ENCODE measurements at regions not wholly inside any gene's neighbourhood (a gene's known extent, or its start where the extent isn't known, plus 50 kb on each side); places are given as distances from the start of the nearest gene placed in this dataset.
"Not testable (repeated sequence)": the region's sequence is repeated elsewhere in the genome, so short reads cannot be mapped to it uniquely, and the experiment has no call there.

DNA sequence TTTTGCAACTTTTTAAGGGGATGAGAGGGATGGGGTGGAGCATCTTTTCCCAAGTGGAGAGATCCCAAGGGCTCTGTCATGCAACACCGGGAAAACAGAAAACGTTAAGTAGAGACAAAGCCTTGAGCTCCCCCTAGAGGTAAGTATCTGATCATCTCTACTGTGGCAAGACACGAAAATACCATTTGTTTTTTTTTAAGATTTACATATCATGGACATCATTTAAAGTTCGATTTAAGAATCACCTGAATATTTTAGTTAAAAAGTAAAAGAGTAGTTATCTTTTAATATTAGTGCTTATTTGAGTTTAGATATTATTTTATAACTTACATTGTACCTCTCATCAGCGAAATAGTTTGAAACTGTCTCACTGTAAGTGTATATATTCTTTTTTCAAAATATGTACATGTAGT lies 200.4 kb downstream of the LRRC70 start:
- DNase-seq (ENCODE audit: low spot score) = peak; percentile 63

DNA sequence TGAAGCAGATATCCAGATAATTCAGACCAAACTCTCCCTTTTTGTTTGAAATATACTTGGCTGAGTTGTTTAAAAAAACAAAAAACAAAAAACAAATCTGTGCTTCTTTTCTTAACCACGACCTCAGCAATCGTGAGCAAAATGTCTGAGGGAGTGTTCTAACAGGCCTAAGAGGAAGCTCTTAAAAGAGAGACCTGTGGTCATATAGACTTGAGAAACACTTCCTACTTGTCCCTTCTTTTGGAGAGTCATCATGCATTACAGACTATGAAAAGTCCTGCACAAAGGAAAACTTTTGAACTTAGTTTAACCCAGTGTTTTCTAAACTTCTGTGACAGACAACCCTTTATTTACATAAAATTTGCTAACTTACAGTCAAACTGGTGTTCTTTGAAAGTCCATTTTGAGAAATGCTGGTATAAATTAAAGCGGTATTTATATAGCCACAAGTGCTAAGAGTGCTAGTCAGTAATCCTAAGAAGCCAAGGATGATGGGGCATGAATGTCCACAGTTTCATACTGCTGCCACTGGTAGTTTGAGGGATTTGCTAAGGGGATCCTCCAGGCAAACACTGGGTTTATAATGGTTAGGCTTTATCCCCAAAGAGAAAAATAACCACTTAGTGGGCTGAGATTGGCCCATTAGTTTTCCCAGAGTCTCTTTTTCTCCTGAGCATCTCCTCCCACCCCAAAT lies 199.8 kb downstream of the LRRC70 start:
- DNase-seq (ENCODE audit: low spot score) = no peak

DNA sequence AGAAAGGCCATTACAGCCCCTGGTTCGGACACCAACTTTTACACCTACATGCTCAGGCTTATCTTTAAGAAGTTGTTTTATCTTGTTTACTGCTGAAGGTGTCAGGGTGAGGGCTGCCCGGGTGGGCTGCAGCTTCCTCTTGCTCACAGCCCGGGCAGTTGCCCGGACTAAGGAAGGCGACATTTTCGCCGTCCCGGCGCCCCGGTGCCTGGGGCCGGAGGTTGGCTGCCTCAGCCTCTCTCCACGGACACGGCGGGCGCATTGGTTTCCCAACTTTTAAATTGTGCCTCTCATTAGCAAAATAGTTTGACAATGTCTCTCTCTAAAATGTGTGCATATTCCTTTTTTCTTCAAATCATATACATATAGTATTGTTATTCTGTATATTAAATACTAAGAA lies 198.5 kb downstream of the LRRC70 start:
- not testable (repeated sequence) for DNase-seq (ENCODE audit: low spot score)

GRCh38 chr5:62776592-62776991 lies 198.0 kb downstream of the LRRC70 start:
- not testable (repeated sequence) for DNase-seq (ENCODE audit: low spot score)

GRCh38 chr5:62773460-62773859 lies 194.8 kb downstream of the LRRC70 start:
- DNase-seq (ENCODE audit: low spot score) = no peak

GRCh38 chr5:62771341-62771740 lies 192.7 kb downstream of the LRRC70 start:
- no peak for DNase-seq (ENCODE audit: low spot score)

DNA sequence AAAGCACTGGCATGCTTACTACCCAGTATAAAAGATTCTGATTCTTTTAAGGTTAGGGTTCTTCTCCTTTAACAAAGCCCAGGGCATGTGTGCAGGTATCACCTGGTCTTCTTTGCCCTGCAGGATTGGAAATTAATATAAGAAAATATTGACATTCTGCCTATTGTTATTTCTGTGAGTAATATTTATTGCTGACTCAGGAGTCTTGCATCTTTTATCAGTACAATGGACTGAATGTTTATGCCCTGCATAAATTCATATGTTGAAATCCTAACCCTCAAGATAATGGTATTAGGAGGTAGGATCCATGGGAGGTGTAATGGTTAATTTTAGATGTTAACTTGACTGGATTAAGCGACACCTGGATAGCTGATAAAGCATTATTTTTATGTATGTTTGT lies 189.0 kb downstream of the LRRC70 start:
- no peak for DNase-seq (ENCODE audit: low spot score)

DNA sequence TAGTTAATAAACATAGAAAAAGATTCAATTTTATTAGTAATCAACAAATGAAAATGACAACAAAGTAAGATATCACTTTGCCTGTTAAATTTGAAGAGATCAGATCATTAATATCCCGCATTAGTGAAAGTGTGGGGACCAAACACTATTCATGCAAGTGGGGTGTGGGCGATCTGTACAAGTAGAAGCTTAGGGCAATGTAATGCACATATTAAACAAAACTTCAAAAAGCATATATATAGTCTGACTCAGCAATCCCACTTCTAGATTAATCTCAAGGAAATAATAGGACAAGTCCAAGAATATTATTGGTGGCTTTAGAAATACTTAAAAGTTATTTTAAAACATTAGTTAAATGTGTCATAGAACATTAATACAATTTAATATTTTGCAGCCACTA lies 188.5 kb downstream of the LRRC70 start:
- DNase-seq (ENCODE audit: low spot score) = no peak

GRCh38 chr5:62762503-62762902 lies 183.9 kb downstream of the LRRC70 start:
- DNase-seq (ENCODE audit: low spot score) = no peak

GRCh38 chr5:62757686-62758085 lies 179.1 kb downstream of the LRRC70 start:
- not testable (repeated sequence) for DNase-seq (ENCODE audit: low spot score)

DNA sequence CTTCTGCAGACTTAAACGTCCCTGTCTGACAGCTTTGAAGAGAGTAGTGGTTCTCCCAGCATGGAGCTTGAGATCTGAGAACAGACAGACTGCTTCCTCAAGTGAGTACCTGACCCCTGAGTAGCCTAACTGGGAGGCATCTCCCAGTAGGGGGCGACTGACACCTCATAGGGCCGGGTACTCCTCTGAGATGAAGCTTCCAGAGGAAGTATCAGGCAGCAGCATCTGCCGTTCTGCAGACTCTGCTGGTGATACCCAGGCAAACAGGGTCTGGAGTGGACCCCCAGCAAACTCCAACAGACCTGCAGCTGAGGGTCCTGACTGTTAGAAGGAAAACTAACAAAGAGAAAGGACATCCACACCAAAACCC lies 174.4 kb downstream of the LRRC70 start:
- peak; percentile 8 for DNase-seq (ENCODE audit: low spot score)

GRCh38 chr5:62752056-62752997 lies 173.7 kb downstream of the LRRC70 start:
- peak; percentile 12 for DNase-seq (ENCODE audit: low spot score)

- DNase-seq (ENCODE audit: low spot score) = peak; percentile 29
Measured at GRCh38 chr5:62742207-62742606, 163.6 kb downstream of the LRRC70 start.

DNA sequence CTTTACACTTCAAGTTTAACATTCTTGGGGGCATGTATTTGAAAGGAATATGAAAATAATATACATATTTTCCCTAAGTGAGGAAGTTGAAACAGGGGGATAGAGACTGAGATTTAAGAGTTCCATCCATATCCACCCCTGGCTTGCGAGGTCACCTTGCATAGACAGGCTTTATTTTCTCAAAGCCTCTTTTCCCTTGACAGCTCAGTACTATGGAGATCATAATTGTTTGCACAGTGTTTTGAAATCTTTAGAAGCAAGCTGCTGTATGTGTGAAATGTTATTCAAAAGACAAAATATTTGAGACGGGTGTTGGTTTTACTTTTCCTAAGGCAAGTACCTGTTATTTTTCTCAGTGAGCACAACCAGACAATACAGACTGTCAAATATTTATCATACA lies 163.1 kb downstream of the LRRC70 start:
- DNase-seq (ENCODE audit: low spot score) = no peak

GRCh38 chr5:62737766-62738165 lies 159.1 kb downstream of the LRRC70 start:
- DNase-seq (ENCODE audit: low spot score) = no peak

DNA sequence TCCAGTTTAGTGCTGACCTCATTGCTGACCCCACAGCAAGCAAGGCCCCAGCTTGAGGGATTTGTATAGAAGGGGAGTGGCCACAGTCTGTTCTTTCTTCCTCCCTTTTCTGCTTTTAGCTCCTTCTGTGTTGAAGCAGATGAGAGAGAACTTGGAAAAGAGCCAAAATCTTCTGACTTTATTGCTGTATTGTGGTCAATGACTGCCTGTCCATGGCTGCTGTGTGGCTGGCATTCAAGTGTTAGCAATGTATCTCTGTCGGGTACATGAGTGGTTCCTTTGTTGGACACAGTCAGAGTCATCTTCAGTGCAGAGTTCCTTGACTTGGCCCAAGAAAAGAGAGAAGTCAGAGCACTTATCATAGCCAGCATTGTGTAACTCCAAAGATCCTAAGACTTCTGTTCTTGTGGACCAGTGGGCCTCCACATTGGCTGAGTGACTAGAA lies 154.1 kb downstream of the LRRC70 start:
- no peak for DNase-seq (ENCODE audit: low spot score)

GRCh38 chr5:62731022-62731421 lies 152.4 kb downstream of the LRRC70 start:
- DNase-seq (ENCODE audit: low spot score) = no peak

GRCh38 chr5:62729675-62730074 lies 151.1 kb downstream of the LRRC70 start:
- no peak for DNase-seq (ENCODE audit: low spot score)

- no peak for DNase-seq (ENCODE audit: low spot score)
Measured at GRCh38 chr5:62727861-62728260, 149.2 kb downstream of the LRRC70 start.

GRCh38 chr5:62727184-62727583 lies 148.6 kb downstream of the LRRC70 start:
- no peak for DNase-seq (ENCODE audit: low spot score)

- DNase-seq (ENCODE audit: low spot score) = peak; percentile 25
Measured at GRCh38 chr5:62722360-62722759, 143.7 kb downstream of the LRRC70 start.

- peak; percentile 61 for DNase-seq (ENCODE audit: low spot score)
Measured at GRCh38 chr5:62720031-62720441, 141.4 kb downstream of the LRRC70 start.
